ENCODE measurements at regions not wholly inside any gene's neighbourhood (a gene's known extent, or its start where the extent isn't known, plus 50 kb on each side); places are given as distances from the start of the nearest gene placed in this dataset.

DNA sequence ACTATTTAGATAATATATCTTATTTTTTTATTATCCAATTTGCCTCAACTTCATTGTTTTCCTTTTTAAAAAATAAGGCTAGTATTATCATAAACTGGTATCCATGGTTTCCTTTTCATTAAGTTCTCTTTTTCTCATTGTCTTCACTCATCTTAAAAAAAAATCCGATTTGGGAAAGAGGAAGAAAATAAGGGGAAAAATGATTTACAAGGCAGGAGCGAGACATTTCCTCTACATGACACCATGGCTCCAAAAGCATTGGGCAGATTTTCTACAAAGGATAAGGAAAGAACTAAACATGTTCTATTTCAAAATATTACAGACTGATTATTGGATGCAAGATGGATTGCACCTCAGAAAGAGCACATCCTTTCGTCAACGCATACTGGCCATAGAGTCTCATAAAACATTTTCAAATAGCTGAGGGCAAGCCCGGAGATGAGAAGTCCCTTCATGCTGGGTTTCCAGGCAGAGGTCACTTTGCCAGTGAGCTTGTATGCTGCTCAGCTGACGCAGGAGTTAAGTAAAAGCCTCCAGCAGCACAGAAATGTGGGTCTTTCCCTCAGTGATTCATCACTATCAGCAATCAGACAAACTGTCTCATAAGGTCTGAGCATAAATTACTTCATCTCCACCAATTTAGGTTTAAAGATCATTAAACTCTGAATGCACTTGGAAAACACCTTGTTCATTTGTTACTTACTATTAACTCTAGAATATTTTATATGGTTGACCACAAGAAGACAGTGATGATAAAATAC lies 129.0 kb upstream of the TNFAIP3 start:
- no peak for DNase-seq

DNA sequence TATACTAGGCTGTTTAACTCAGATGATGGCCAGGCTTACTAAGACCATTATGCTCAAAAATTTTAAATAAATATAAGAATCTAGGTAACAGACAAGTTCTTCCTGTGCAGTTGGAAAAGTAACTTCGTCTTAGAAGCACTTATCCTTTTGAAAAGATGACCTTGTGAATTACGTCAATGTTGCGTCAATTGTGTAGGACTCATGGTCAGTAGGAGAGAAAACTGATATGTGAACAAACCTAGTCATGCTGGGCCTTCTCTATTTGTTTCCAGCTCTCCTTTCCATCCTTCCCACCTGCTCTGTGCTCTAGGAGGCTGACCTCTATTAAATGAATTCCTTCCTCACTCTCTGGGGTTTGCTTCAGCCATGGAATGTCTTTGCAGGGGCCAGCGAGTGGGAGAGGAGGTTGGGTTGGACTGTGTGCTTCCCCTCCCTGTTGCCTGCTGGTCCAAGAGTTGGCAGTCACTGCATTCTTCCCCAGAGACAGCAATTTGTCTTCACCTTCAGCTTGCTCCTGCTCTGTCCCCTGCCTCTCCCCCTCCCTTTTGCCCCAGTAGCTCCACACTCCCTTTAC lies 128.0 kb upstream of the TNFAIP3 start:
- no peak for DNase-seq

DNA sequence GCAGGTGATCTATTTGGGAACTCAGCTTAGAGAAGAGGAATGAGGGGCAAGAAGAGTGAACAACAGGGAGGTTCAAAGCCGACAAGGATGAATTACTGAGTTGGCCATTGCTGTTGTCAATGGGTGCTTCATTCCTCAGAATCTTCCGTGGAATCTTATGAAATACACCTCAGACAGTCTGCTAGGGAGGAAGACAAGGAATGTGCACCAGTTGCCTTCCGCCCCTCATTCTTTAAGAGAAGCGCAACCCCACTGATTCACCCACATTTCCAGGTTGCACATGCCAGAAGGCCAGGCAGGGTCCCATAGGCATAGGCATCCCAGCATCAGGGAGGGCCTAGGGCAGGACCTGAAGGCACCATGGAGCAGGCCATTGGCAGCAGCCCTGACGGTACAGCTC lies 127.5 kb upstream of the TNFAIP3 start:
- no peak for DNase-seq

DNA sequence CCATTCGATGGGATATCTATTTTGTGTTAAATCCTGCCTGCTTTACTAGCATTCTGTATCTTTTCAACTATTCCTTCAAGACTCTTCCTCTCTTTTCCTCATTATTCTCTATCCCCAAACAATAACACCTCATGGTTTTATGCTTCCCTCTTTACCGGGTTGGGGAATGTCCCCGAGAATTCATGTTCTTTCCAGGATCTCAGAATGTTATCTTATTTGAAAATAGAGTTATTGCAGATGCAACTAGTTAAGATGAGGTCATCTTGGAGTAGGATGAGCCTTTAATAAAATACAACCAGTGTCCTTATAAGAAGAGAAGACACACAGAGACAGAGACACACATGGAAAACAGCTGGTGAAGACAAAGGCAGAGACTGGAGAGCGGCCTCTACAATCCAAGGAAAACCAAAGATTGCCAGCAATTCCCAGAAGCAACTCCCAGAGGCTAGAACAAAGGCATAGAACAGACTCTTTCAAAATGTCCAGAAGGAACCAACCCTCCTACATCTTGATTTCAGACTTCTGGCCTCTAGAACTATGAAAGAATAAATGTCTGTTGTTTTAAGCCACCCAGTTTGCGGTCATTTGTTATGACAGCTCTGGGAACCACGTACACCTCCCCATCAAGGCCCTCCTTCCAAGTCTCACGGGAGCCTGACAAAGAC lies 126.8 kb upstream of the TNFAIP3 start:
- DNase-seq: no peak

DNA sequence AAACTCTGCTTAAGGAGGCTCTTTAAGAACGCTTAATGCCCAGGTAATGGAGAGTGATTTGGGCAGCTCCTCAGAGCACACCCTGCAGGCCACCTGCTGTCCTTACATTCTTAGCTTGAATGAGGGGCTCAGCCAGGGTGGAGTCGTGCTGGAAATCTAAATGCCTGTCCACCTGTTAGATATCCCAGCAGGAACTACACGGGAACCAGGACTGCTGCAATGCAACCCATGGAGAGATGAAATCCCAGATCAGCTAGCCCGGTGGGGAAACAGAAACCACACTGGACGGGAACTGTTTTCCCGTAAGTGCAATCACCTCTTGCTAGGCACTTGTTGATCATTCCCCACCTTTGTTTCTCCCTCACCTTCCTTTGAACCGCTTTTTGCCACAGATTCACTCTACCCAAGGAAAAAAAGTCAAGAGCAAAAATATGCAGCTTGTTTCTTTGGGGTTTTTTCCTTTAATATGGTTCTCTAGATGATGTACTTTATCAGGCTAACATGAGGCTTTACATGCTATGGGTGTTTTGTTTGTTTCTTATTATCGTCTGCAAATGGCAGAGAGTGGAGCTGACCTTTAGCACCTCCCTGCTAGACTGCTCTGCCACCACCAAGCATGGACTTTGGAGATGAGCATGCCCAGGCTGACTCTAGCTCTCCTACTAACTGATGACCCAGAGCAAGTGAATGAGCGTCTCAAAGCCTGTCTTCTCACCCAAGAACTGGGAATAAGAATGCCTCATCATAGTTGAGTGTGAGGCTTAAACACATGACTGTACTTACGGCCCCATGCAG lies 125.9 kb upstream of the TNFAIP3 start:
- DNase-seq: no peak

DNA sequence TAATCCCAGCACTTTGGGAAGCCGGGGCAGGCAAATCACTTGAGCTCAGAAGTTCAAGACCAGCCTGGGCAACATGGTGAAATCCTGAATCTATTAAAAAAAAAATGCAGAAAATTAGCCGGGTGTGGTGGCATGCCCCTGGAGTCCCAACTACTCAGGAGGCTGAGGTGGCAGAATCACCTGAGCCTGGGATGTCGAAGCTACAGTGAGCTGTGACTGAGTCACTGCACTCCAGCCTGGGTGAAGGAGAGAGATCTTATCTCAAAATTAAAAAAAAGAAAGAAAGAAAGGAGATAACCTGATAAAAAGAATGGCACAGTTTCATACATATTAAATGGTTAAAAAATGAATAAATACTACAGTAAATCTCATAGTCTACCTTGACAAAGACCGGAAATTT lies 123.6 kb upstream of the TNFAIP3 start:
- peak; percentile 17 for DNase-seq

DNA sequence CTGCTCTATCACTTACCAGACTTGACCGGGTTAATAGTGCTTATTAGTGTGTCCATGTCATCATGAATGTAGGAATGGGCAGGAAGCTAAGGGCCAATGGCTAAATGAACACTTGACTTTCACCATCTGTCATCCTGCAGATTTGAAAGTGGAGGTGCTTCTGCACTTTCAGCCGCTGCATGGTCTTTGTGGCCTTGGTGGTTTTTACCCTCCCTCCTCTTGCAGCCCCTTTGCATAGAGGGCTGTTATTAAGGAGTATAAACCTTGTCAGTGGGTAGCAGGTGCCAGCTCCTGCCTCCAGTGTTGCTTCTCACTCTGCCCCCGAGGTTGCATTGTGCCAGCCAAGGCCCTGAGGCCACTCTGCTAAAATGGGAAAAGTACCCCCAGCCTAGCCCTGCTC lies 122.2 kb upstream of the TNFAIP3 start:
- no peak for DNase-seq

DNA sequence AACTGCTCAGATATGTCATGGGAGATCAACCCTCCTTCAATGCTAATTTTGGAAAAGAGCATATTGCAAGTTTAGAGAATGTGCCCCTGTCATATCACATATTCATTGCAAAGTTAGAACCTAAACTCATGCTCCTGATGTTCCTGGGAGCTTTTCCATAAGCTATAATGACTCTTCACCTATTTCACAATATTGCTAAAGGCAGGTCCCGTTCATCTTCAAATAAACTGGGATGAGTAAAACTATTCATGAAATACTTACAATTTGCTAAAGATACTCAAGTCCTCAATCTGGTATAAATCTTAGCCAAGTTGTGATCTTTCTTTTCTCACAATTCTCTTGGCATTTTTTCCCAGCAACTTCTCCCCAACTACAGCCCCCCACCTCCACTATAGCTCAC lies 121.7 kb upstream of the TNFAIP3 start:
- DNase-seq: no peak

DNA sequence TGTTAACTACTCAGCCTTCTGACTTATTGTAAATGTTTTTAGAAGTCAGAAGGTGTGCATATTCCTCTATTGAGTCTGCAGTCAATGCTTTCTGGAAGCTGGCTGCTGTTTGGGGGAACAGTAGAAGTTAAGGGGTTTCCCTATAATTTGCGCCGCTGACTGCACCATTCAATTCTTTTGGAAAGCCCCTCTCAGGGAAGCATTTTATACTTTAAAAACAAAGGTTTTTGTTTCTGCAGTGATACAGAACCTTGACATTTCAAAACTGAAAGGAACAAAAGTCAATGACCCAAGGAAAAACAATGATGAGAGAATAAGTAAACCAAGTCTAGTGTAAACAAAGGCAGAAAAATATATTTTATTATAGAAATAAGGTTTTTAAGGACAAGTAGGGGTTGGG lies 120.8 kb upstream of the TNFAIP3 start:
- DNase-seq: no peak

DNA sequence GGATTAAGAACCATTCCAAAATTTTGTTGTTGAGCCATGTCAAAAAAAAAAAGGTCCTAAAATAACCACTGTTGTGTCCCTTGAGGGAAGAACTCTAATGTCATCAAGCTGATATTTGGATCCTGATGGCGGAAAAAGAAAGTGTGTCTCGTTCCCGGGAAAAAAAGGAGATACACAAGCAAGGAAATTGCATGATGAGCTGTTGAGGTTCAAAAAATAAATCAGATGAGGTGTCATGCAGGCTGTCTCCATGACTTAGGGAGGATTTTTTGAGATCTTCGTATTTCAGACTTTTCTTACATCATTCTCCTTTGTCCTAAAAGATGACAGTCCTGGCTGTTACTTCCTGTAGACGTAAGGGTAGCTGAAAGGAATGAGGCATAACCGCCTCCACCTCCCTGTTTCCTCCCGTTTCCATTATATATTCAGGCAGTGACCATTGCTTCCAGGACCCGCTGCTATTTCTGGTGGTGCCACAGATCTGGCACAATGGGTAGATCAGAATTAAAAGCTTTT lies 117.3 kb upstream of the TNFAIP3 start:
- no peak for DNase-seq

DNA sequence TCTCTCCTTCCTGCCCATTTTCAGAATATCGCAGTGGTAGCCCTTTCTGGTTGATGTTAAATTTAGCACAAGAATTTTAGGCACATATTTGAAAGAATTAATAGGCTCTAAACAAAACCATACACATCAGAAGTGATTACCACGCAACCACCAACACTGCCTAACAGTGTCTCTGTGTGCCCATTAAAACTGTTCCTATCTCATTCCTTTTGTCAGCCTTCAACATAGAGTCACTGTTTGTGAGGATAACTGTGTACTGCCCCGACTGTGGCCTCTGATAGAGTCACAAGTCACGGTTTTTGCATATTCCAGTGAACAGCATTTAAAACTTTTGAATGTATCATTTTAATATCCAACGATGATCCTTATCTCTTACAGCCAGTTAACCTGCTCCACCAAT lies 116.8 kb upstream of the TNFAIP3 start:
- DNase-seq: no peak

DNA sequence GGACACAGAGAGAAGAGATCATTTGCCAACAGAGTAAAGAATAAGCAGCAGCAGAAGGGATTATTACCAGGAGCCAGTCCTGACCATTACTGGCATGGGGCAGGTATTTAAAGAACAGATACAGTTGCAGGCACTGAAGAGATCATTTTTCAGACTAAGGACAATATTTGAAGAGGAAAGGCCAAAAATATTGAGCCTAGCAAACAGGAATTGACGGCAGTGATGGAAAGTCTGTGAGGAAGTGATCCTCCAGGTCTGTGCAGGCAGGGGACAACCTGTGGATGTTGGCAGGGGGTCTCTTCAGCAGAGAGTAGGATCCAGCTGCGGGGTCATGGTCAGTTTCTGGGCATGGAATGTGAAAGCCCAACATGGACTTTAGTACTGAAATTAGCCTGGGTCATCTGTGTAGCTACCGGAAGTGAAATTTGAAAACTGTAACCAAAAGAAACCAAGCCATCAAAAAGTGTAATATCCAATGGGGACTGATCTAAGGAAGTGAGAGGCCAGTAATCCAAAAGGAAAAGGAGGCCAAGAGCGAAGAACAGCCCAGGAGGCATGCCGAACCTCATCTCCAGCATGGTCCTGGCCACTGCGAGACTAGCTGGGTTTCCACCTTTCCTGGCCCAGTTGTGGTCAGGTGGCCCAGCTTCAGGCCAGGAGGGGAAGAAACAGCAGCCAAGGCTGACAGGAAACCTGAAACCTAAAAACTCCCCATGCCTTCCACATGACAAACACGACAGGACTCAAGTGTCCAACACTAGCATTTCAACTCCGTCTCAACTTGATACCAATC lies 115.1 kb upstream of the TNFAIP3 start:
- no peak for DNase-seq

DNA sequence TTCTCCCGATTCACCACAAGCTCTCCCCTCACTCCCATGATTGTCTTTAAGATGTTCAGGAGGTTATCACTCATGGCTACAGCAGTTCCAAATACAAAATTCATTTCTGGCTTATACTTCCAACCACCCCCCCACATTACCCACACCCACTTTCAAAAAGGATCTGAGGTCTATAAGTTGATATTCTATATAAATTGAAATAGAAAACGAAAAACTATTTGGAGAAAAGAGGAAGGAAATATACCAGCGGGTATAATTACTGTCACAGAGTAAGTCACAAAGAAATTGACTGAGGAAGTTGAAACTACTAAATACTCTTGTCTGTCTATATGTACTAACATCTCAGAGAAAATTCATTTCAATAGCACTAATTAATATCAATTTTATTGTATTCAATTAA lies 112.7 kb upstream of the TNFAIP3 start:
- no peak for DNase-seq

DNA sequence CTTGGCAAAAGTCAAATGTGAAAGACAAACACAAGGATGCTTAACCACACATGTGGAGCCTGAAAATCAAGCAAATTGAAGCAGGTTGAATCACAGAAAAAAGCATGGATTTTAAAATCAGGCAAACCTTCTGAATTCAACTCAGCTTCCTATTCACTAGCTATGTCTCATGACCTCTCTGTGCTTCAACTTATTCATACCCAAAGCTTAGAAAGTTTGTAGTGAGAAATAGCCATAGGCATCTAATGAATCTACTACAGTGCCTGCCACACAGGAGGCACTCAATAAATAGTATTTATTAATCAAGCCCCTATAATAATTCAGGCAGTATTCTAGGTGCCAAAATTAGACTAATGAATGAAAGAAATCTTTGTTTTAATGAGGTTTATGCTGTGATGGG lies 112.2 kb upstream of the TNFAIP3 start:
- DNase-seq: no peak

DNA sequence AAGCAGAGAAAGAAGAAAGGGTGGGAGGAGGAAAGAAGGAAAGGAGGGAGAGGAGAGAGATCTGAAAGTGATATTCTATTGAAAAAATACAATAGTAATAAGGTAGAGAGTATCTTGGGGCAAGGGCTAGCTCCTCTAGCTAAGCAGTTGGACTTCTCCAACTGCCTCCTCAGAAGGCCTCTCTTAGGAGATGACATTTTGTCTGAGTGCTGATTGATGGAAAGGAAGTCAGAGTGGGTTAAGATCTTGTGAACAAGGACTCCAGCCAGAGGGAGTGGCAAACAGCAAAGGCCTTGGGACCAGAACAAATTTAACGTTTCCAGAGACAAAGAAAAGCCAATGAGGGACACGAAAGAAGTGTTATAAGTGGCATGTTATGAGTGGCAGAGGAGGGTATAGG lies 111.8 kb upstream of the TNFAIP3 start:
- no peak for DNase-seq

DNA sequence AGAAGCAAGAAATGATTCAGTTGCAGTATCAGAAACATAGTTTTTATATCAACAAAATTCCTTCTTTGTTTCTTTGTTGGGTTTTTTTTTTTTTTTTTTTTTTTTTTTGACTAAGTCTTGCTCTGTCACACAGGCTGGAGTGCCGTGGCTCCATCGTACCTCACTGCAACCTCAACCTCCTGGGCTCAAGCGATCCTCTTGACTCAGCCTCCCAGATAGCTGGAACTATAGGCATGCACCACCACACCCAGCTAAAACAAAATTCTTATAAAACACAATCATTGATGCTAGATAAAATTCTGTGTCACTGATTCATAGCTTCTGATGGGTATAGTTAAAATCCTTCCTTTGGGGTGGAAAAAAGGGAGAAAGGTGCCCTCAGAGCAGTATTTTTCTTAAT lies 110.3 kb upstream of the TNFAIP3 start:
- no peak for DNase-seq

DNA sequence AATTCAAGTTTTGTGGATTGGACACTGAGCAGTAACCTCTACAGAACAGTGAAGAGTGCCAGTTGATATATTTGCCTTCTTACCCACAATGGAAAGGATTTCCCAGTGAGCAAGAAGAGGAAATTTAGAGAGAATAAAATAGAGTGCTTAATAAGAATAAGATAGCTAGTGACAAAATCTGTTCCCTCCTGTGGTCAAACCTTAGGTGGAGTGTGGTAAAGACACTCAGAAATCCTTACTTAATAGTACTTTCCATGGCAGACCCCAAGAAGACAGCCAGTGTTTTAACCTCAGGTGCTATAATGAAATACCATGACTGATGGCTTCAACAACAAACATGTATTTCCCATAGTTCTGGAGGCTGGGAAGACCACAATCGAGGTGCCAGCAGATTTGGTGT lies 108.4 kb upstream of the TNFAIP3 start:
- DNase-seq: no peak

DNA sequence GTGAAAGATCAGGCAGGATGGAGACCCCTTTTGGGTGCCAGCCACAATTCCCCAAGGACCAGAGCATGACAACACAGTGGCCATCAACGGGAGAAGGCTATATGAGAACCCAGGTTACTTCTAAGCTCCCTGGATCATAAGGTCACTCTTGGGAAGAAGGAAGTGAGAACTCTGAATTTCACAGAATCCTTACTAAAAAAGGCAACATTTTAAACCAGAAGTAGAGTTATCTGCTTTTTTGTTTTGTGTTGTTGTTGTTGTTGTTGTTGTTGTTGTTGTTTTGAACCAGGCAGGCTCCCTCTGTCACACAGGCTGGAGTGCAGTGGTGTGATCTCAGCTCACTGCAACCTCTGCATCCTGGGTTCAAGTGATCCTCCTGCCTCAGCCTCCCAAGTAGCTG lies 107.4 kb upstream of the TNFAIP3 start:
- DNase-seq: no peak

DNA sequence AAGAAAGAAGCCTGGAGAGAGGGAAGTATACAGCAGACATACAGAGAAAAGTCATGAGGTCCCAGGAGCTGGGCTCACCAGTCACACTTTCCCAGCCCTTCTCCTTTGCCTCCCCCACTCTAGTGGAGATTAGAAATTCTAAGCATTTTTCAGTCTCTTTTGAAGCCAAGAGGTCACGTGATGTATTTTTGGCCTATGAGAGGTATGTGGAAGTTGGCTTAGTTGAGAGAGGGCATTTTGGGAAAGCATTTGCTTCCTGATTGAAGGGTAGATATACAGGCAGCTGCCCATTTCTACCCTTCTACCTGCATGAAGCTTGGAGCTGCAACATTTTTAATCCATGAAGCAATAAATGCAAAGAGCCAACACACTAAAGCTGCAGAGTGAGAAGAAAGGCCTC lies 106.0 kb upstream of the TNFAIP3 start:
- DNase-seq: no peak

DNA sequence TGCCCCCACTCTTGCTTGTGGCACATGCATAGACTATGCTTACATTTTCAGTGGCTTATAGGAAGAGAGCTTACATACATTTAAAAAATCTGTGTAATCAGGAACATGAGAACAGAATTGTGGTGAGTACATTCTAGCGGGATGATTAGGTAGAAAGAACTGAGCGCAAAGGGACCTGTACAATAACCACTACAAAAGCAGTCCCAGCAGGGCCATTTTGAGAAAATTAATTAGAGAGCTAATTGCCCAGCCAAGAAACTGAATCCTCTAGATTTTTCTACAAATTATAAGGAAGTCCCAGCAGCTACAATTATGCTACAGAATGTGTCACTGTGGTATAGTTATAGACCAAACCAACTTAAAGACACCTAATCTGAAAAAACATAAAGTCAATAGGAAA lies 105.6 kb upstream of the TNFAIP3 start:
- no peak for DNase-seq

DNA sequence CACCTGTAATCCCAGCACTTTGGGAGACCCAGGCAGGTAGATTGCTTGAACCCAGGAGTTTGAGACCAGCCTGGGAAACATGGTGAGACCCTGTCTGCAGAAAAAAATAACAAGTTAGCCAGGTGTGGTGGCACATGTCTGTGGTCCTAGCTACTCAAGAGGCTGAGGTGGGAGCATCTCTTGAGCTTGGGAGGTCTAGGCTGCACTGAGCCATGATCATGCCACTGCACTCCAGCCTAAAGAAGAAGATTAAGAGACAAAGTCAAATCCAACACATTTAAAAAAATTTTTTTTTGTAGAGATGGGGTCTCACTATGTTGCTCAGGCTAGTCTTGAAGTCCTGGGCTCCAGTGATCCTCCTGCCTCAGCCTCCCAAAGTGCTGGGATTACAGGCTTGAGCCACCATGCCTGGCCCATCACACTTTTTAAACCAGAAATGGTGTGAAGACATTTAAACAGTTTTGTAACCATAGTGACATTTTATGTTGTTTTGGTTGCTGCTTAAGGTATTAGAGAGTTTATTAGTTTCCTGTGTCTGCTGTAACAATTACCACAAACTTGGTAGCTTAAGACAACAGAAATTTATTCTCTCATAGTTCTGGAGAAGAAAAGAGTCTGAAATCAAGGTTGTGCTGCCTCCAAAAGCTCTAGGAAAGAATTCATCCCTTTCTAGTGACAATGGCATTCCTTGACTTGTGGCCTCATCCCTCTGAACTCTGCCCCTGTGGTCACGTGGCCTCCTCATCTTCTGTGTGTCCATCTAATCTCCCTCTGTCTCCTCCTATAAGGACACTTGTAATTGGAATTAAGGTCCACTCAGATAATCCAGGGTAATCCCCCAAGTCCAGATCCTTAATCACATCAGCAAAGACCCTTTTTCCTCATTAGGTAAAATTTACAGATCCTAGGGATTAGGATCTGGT lies 104.6 kb upstream of the TNFAIP3 start:
- no peak for DNase-seq

DNA sequence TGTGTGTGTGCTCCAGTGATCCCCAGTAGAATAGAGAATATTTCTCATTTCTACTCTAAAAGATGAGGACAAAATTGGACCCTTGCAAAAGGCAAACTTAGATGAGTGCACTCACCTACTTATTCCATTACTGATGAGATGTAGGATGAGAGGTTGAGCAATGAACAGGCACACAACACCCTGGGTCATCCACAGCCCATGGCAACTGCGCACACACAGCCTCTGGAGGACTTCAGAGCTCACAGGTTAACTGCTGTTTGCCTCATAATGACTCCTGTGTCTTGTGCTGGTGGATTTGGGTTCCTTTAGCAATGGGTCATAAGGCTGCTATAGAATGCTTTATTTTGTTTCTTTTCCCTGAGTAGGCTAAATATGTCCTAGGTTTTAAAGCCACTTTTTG lies 103.6 kb upstream of the TNFAIP3 start:
- DNase-seq: no peak
